GM23248 (cell line): ENCODE measurements at regions not wholly inside any gene's neighbourhood (a gene's known extent, or its start where the extent isn't known, plus 50 kb on each side); places are given as distances from the start of the nearest gene placed in this dataset.

Experiments used
- DNase-seq: peaks from one replicate; pipeline ENCODE4 v3.0.0-alpha.2; 2015
- H2AFZ ChIP-seq: fragments of 200-600 bp; sonication (generic); 2 replicates; pipeline ENCODE4 v1.6.1; 2016; ENCODE audit warnings: antibody characterized with exemption
- H3F3A ChIP-seq: fragments of 200-600 bp; sonication (generic); 2 replicates; pipeline ENCODE4 v1.6.1; 2016; ENCODE audit warnings: mild to moderate bottlenecking, antibody characterized with exemption, mixed run types; ENCODE audit not compliant: insufficient read depth
- H3K27ac ChIP-seq: fragments of 200-600 bp; sonication (generic); 2 replicates; pipeline ENCODE4 v1.5.1; 2016; ENCODE audit warnings: mild to moderate bottlenecking
- H3K27me3 ChIP-seq: fragments of 200-600 bp; sonication (generic); replicated peaks from 2 replicates; pipeline ENCODE4 v1.6.1; 2016; ENCODE audit warnings: mild to moderate bottlenecking; ENCODE audit not compliant: insufficient read depth
- H3K36me3 ChIP-seq: fragments of 200-600 bp; sonication (generic); 2 replicates; pipeline ENCODE4 v1.6.1; 2016; ENCODE audit warnings: low read depth, mild to moderate bottlenecking
- H3K4me1 ChIP-seq: fragments of 200-600 bp; sonication (generic); 2 replicates; pipeline ENCODE4 v1.6.1; 2016; ENCODE audit warnings: mild to moderate bottlenecking; ENCODE audit not compliant: insufficient read depth
- H3K4me2 ChIP-seq: fragments of 200-600 bp; sonication (generic); one replicate; pipeline ENCODE4 v1.6.1; 2016; ENCODE audit warnings: mild to moderate bottlenecking; ENCODE audit not compliant: unreplicated experiment
- H3K4me3 ChIP-seq: fragments of 200-600 bp; sonication (generic); 2 replicates; pipeline ENCODE4 v1.5.1; 2016; ENCODE audit warnings: mild to moderate bottlenecking
- H3K79me2 ChIP-seq: fragments of 200-600 bp; sonication (generic); 2 replicates; pipeline ENCODE4 v1.6.1; 2016; ENCODE audit warnings: mild to moderate bottlenecking; ENCODE audit not compliant: insufficient read depth
- H3K9ac ChIP-seq: fragments of 200-600 bp; sonication (generic); 2 replicates; pipeline ENCODE4 v1.6.1; 2016; ENCODE audit warnings: mild to moderate bottlenecking
- H3K9me2 ChIP-seq: fragments of 200-600 bp; sonication (generic); 2 replicates; pipeline ENCODE4 v1.6.1; 2016; ENCODE audit warnings: mixed run types, mild to moderate bottlenecking, moderate library complexity; ENCODE audit not compliant: insufficient read depth
- H3K9me3 ChIP-seq: fragments of 200-600 bp; sonication (generic); one replicate; pipeline ENCODE4 v1.6.1; 2017; ENCODE audit warnings: low read depth
- H4K20me1 ChIP-seq: fragments of 200-600 bp; sonication (generic); 2 replicates; pipeline ENCODE4 v1.6.0; 2016; ENCODE audit not compliant: insufficient read depth
- EZH2 ChIP-seq: fragments of 200-600 bp; sonication (generic); IDR thresholded peaks from 2 replicates; pipeline ENCODE4 v1.6.1; 2018; ENCODE audit warnings: antibody characterized with exemption, mild to moderate bottlenecking; ENCODE audit not compliant: insufficient read depth, poor library complexity, severe bottlenecking
- EZH2phosphoT487 ChIP-seq: fragments of 200-600 bp; sonication (generic); IDR thresholded peaks from 2 replicates; pipeline ENCODE4 v1.6.1; 2018; ENCODE audit warnings: antibody characterized with exemption, moderate library complexity, mild to moderate bottlenecking, low read depth; ENCODE audit not compliant: insufficient read depth
- WGBS, 2 experiments: methylation state at CpG; one replicate each; pipeline ENCODE4 v1.1.6; 2015 to 2017; ENCODE audit warnings: low lambda C conversion rate in 2 of 2, low coverage in 1 of 2; ENCODE audit errors: missing lambda C conversion rate in 2 of 2; 5-methylcytosine and 5-hydroxymethylcytosine counted together
- in situ Hi-C: fragments of 300-500 bp; cut with MboI; formaldehyde crosslinking; loops from 2 replicates; pipeline ENCODE4 v1.15.0; 2020

DNA sequence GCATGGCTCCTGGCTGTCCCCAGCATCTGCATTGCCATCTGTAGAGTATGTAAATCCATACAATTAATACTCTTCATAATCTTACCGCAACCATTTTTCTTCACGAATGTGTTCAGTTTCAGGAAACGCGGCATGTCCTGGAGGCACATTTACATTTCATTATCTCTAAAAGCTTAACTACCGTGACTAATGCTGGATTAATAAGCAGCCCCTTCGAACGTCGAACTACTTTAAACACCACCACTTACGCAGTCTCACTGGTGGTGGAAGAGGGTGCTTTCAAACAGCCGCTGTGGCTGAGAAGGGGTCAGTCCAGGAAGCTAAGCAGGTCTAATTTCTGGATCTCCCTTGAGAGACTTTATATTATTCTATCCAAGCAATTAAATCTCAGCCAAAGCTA lies 85.6 kb downstream of the C5orf15 start:
- no peak for DNase-seq
- Histone ChIP-seq H3K36me3 (no peaks in the 10 kb centered on the region), H3K4me1 (no peaks in the 10 kb centered on the region), H3K79me2 (no peaks in the 10 kb centered on the region), H3K9ac (no peak overlapping the region), H3K9me3 (no peaks in the 10 kb centered on the region), H3K27ac (no peak overlapping the region), H3K4me2 (no peak overlapping the region), H4K20me1 (no peaks in the 10 kb centered on the region), H3K27me3 (peaks cover 9% of the 10 kb centered on the region), H3K4me3 (no peak overlapping the region), H3F3A (no peaks in the 10 kb centered on the region), H2AFZ (no peak overlapping the region), H3K9me2 (no peaks in the 10 kb centered on the region)
- 74 to 80% methylated on average over 10 of the region's 10 CpGs for WGBS, 2 experiments
- in situ Hi-C loops: no loop called here
- TF ChIP-seq EZH2phosphoT487 (no peak), EZH2 (no peak)

DNA sequence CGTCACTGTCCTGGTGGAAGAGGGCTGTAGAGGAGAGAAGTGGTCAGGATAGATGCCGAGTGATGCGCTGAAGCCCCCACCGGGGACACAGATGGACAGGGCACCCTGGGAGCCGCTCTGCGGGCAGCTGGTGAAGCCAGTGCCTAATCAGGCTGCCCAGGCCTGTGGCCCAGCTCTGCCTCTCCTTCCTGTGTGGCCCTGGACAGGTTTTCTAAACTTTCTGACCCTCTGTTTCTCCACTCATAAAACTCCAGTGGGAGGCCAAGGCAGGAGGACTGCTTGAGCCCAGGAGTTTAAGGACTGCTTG lies 86.1 kb downstream of the C5orf15 start:
- H4K20me1 ChIP-seq: no peaks in the 10 kb centered on the region
- no peaks in the 10 kb centered on the region for H3K9me2 ChIP-seq
- H3K27ac ChIP-seq: no peak overlapping the region
- H3K27me3 ChIP-seq: peaks cover 9% of the 10 kb centered on the region
- H3K9me3 ChIP-seq: no peaks in the 10 kb centered on the region
- in situ Hi-C loops: no loop called here
- no peaks in the 10 kb centered on the region for H3K79me2 ChIP-seq
- 64 to 75% methylated on average over 6 of the region's 6 CpGs for WGBS, 2 experiments
- H3K4me3 ChIP-seq: no peak overlapping the region
- no peak for DNase-seq
- no peaks in the 10 kb centered on the region for H3F3A ChIP-seq
- no peak overlapping the region for H2AFZ ChIP-seq
- H3K36me3 ChIP-seq: no peaks in the 10 kb centered on the region
- H3K4me1 ChIP-seq: no peaks in the 10 kb centered on the region
- no peak overlapping the region for H3K9ac ChIP-seq
- no peak overlapping the region for H3K4me2 ChIP-seq
- TF ChIP-seq EZH2 (no peak), EZH2phosphoT487 (no peak)

DNA sequence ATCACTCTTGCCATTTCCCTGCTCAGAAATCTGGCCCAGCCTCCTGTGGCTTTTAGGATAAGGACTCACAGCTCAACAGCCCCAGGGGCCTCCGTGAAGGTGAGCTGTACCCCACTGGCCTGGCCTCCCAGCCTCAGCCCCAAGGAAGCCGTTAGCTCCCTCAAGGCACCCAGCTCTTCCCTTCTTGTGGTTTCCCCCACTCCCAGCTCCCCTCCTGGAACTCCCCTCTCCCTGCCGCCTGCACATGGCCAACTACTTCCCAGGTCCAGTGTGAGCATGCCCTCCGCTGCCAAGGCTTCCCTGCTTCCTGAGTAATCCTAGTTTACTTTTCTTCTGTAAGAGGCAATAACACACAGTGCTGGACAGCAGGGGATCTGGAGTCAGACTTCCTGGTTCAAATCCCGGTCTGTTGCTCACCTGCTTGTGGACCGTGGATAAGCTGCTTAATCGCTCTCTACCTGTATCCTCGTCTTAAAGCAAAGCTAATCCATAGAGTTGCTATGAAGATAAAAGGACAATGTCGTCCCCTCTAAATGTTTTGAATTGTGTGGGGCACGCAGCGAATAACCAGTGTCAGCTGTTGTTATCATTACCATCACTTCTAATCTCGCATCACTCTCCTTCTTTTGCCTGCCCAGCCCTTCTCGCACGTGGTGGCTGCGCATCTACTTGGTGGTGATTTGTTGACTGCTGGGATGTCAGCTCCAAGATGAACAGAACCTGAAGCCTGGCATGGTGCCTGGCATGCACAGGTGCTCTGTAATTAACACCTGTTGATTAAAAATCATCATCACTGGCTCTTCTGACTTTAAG lies 86.6 kb downstream of the C5orf15 start:
- Histone ChIP-seq H3K27ac (no peak overlapping the region), H4K20me1 (no peaks in the 10 kb centered on the region), H3K4me1 (no peaks in the 10 kb centered on the region), H3K36me3 (no peaks in the 10 kb centered on the region), H3K4me3 (no peak overlapping the region), H3K4me2 (no peak overlapping the region), H3K79me2 (no peaks in the 10 kb centered on the region), H2AFZ (no peak overlapping the region), H3K9me3 (no peaks in the 10 kb centered on the region), H3K27me3 (peaks cover 9% of the 10 kb centered on the region), H3F3A (no peaks in the 10 kb centered on the region), H3K9me2 (no peaks in the 10 kb centered on the region), H3K9ac (no peak overlapping the region)
- in situ Hi-C loops: no loop called here
- WGBS, 2 experiments: 43 to 47% methylated on average over 15 of the region's 15 CpGs
- no peak for TF ChIP-seq EZH2phosphoT487
- TF ChIP-seq EZH2: no peak
- no peak for DNase-seq

DNA sequence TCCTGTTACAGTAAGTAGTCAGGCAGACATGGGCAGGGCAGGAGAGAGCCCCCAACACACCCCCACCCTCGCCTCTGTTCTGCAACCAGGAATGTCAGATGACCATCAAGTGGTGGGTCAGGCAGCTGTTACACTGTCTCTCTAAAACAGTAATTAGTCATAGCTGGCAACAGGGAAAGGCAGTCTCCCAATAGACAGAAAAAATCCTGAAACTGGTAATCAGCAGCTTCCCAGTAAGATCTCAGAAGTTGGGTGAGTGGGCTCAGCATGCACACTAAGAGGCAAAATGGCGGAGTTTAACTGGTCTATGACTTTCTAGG lies 90.2 kb downstream of the C5orf15 start:
- no peak overlapping the region for H3K27ac ChIP-seq
- in situ Hi-C loops: no loop called here
- no peaks in the 10 kb centered on the region for H4K20me1 ChIP-seq
- H3K79me2 ChIP-seq: no peaks in the 10 kb centered on the region
- no peaks in the 10 kb centered on the region for H3K36me3 ChIP-seq
- 52 to 54% methylated on average over 2 of the region's 2 CpGs for WGBS, 2 experiments
- no peak overlapping the region for H2AFZ ChIP-seq
- TF ChIP-seq EZH2 (no peak), EZH2phosphoT487 (no peak)
- no peak overlapping the region for H3K4me3 ChIP-seq
- no peaks in the 10 kb centered on the region for H3K9me2 ChIP-seq
- H3K9me3 ChIP-seq: no peaks in the 10 kb centered on the region
- peaks cover 13% of the 10 kb centered on the region for H3K27me3 ChIP-seq
- H3K4me2 ChIP-seq: no peak overlapping the region
- H3F3A ChIP-seq: peaks cover 4% of the 10 kb centered on the region; the same call in 1 of the 2 replicates
- H3K9ac ChIP-seq: no peak overlapping the region
- DNase-seq: no peak
- H3K4me1 ChIP-seq: peaks cover 10% of the 10 kb centered on the region
